ENCODE measurements at regions not wholly inside any gene's neighbourhood (a gene's known extent, or its start where the extent isn't known, plus 50 kb on each side); places are given as distances from the start of the nearest gene placed in this dataset.

DNA sequence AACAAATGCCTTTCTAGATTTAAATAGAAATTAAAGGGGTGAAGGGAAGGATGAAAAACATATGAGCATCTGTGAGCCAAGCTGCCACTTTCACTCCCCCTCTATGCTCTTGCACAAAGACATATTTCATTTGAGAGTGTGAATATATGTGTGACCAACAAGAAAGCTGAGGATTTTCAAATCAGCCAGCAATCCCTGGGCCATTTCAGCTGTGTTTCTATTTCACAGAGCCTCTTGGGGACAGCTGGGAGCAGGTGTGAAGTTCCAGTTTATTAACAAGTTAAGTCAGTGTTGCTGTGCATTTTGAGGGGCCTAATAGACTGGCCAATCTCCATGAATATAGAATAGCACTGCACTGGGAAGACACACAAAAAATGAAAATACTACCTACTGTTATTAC is 248.7 kb upstream of the RGMB start:
- no peak for DNase-seq
- H3K27me3 ChIP-seq (ENCODE audit: insufficient read depth, low read depth, severe bottlenecking) = no peaks in the 10 kb centered on the region

GRCh38 chr5:98527846-98528245 is 245.6 kb upstream of the RGMB start:
- no peaks in the 10 kb centered on the region for H3K27me3 ChIP-seq (ENCODE audit: insufficient read depth, low read depth, severe bottlenecking)
- no peaks in the 10 kb centered on the region for H3K36me3 ChIP-seq
- DNase-seq = no peak
- TF ChIP-seq, protein P1, sequence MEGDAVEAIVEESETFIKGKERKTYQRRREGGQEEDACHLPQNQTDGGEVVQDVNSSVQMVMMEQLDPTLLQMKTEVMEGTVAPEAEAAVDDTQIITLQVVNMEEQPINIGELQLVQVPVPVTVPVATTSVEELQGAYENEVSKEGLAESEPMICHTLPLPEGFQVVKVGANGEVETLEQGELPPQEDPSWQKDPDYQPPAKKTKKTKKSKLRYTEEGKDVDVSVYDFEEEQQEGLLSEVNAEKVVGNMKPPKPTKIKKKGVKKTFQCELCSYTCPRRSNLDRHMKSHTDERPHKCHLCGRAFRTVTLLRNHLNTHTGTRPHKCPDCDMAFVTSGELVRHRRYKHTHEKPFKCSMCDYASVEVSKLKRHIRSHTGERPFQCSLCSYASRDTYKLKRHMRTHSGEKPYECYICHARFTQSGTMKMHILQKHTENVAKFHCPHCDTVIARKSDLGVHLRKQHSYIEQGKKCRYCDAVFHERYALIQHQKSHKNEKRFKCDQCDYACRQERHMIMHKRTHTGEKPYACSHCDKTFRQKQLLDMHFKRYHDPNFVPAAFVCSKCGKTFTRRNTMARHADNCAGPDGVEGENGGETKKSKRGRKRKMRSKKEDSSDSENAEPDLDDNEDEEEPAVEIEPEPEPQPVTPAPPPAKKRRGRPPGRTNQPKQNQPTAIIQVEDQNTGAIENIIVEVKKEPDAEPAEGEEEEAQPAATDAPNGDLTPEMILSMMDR (IDR thresholded peaks at IDR 0.05; ENCODE audit: low read depth, low read length) = no peak
- H3K9me3 ChIP-seq (ENCODE audit: severe bottlenecking) = no peaks in the 10 kb centered on the region
- no peak overlapping the region for H3K4me3 ChIP-seq (ENCODE audit: low read depth, low read length)
- no peak overlapping the region for H3K27ac ChIP-seq

More for the DNA sequence above, 248.7 kb upstream of the RGMB start:
- H3K4me3 ChIP-seq (ENCODE audit: low read depth, low read length) = no peak overlapping the region
- TF ChIP-seq, protein P1 (IDR thresholded peaks at IDR 0.05; ENCODE audit: low read depth, low read length) = no peak
- no peak overlapping the region for H3K27ac ChIP-seq
- H3K36me3 ChIP-seq = no peaks in the 10 kb centered on the region
- H3K9me3 ChIP-seq (ENCODE audit: severe bottlenecking) = no peaks in the 10 kb centered on the region

DNA sequence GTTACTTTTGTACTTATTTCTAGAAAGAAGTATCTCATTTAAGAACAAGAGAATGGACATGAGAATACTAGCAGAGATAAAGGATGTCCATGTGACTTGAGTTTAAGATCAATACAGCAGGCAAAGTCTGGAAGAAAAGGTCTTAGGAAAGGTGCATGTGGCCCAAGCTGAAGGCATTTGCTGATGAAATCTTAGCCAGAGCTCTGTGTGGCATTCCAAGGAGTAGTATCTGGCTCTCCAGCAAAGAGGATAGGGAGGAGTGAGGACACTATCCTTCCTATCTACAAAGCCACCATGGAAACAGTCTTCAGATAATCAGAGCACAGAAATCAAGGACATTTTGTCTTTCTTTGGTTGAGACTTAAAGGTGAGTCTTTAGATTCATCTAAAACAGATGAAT is 244.1 kb upstream of the RGMB start:
- no peak overlapping the region for H3K4me3 ChIP-seq (ENCODE audit: low read depth, low read length)
- H3K36me3 ChIP-seq = no peaks in the 10 kb centered on the region
- no peak overlapping the region for H3K27ac ChIP-seq
- TF ChIP-seq, protein P1 (IDR thresholded peaks at IDR 0.05; ENCODE audit: low read depth, low read length) = no peak
- no peaks in the 10 kb centered on the region for H3K27me3 ChIP-seq (ENCODE audit: insufficient read depth, low read depth, severe bottlenecking)
- no peaks in the 10 kb centered on the region for H3K9me3 ChIP-seq (ENCODE audit: severe bottlenecking)
- DNase-seq = no peak

DNA sequence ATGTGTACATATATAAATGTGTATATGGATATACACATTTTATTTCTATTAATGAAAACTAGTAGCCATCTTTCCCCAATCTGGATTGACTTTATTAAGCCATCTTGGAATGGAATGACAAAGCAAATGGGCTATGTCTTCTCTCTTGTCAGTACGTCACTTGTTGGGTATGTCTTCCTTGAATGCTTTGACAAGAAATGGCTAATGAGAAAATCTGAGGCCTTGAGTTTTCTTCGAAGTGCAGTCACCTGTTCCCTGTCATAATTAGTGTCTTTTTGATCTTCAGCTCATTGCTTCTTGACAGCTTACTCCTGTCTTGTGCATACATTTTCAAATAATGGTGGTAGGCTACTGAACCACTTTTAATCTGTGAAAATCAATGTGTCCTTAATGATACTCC is 243.2 kb upstream of the RGMB start:
- TF ChIP-seq, protein P1 (IDR thresholded peaks at IDR 0.05; ENCODE audit: low read depth, low read length) = no peak

GRCh38 chr5:98535901-98536300 is 237.6 kb upstream of the RGMB start:
- no peaks in the 10 kb centered on the region for H3K36me3 ChIP-seq
- TF ChIP-seq, protein P1 (IDR thresholded peaks at IDR 0.05; ENCODE audit: low read depth, low read length) = no peak
- H3K27ac ChIP-seq = no peak overlapping the region
- no peaks in the 10 kb centered on the region for H3K9me3 ChIP-seq (ENCODE audit: severe bottlenecking)
- no peak overlapping the region for H3K4me3 ChIP-seq (ENCODE audit: low read depth, low read length)
- H3K27me3 ChIP-seq (ENCODE audit: insufficient read depth, low read depth, severe bottlenecking) = peaks cover 3% of the 10 kb centered on the region
- no peak for DNase-seq

More for the DNA sequence above, 243.2 kb upstream of the RGMB start:
- no peaks in the 10 kb centered on the region for H3K9me3 ChIP-seq (ENCODE audit: severe bottlenecking)
- no peaks in the 10 kb centered on the region for H3K36me3 ChIP-seq
- H3K27me3 ChIP-seq (ENCODE audit: insufficient read depth, low read depth, severe bottlenecking) = no peaks in the 10 kb centered on the region
- no peak overlapping the region for H3K4me3 ChIP-seq (ENCODE audit: low read depth, low read length)
- H3K27ac ChIP-seq = no peak overlapping the region
- no peak for DNase-seq

- no peak overlapping the region for H3K27ac ChIP-seq
- H3K27me3 ChIP-seq (ENCODE audit: insufficient read depth, low read depth, severe bottlenecking) = peaks cover 3% of the 10 kb centered on the region
- H3K36me3 ChIP-seq = no peaks in the 10 kb centered on the region
- TF ChIP-seq, protein P1 (IDR thresholded peaks at IDR 0.05; ENCODE audit: low read depth, low read length) = no peak
- DNase-seq = no peak
- no peak overlapping the region for H3K4me3 ChIP-seq (ENCODE audit: low read depth, low read length)
- H3K9me3 ChIP-seq (ENCODE audit: severe bottlenecking) = no peaks in the 10 kb centered on the region
Observed at GRCh38 chr5:98540056-98540455, 233.4 kb upstream of the RGMB start.
